Left cardiac atrium (tissue), 4 donors: ENCODE measurements at regions not wholly inside any gene's neighbourhood (a gene's known extent, or its start where the extent isn't known, plus 50 kb on each side); places are given as distances from the start of the nearest gene placed in this dataset.
"Not testable (repeated sequence)": the region's sequence is repeated elsewhere in the genome, so short reads cannot be mapped to it uniquely, and the experiment has no call there.

Source experiments
- ATAC-seq, 2 donors: fragments of 200-7000 bp; cut with Tn5 transposase; one replicate each; pipeline ENCODE4 v1.9.1; 2020; ENCODE audit warnings: mild to moderate bottlenecking in 2 of 2, moderate library complexity in 2 of 2
- DNase-seq: peaks from one replicate; pipeline ENCODE4 v3.0.0-alpha.2; 2020
- intact Hi-C, 2 donors: fragments of 100-400 bp; cut with DNase I; formaldehyde crosslinking; loops; one replicate each; pipeline versions ENCODE4 v1.14.1 to v1.15.1; 2022 to 2023
- donor health status: DM: no; HTN: yes; CAD: no.
- donor health status: DM: no; HTN: yes; CAD: no; lungs with severe emphysema.
- donor health status: DM: yes; HTN: yes; CAD: no.
- donor health status: Dilated cardiomyopathy.

- no peak for ATAC-seq
- intact Hi-C loops = no loop called here
- DNase-seq = no peak
Observed at GRCh38 chr2:185240796-185241195, 497.8 kb upstream of the FSIP2 start.

- no peak for DNase-seq
Observed at GRCh38 chr2:185241556-185241955, 497.0 kb upstream of the FSIP2 start.

GRCh38 chr2:185242462-185242861, 496.1 kb upstream of the FSIP2 start:
- no peak for ATAC-seq
- intact Hi-C loops = no loop called here
- DNase-seq = no peak

More at GRCh38 chr2:185241556-185241955, 497.0 kb upstream of the FSIP2 start:
- no peak for ATAC-seq
- intact Hi-C loops = no loop called here

GRCh38 chr2:185245216-185245615, 493.4 kb upstream of the FSIP2 start:
- intact Hi-C loops = no loop called here
- ATAC-seq (no peak), DNase-seq (no peak)

GRCh38 chr2:185245806-185246205, 492.8 kb upstream of the FSIP2 start:
- DNase-seq (no peak), ATAC-seq (no peak)
- intact Hi-C loops = no loop called here

- DNase-seq (no peak), ATAC-seq (no peak)
- intact Hi-C loops = no loop called here
Observed at GRCh38 chr2:185246717-185247116, 491.9 kb upstream of the FSIP2 start.

GRCh38 chr2:185255566-185255965, 483.0 kb upstream of the FSIP2 start:
- intact Hi-C loops = no loop called here
- DNase-seq (no peak), ATAC-seq (no peak)

- ATAC-seq = no peak
- DNase-seq = no peak
- intact Hi-C loops = no loop called here
Observed at GRCh38 chr2:185265747-185266146, 472.9 kb upstream of the FSIP2 start.

- ATAC-seq = no peak
- intact Hi-C loops = no loop called here
- DNase-seq = no peak
Observed at GRCh38 chr2:185268651-185269050, 470.0 kb upstream of the FSIP2 start.

- DNase-seq (no peak), ATAC-seq (no peak)
- intact Hi-C loops = no loop called here
Observed at GRCh38 chr2:185274718-185275484, 463.7 kb upstream of the FSIP2 start.

- intact Hi-C loops, DNase-seq, ATAC-seq: not testable (repeated sequence)
Observed at GRCh38 chr2:185275979-185276378, 462.6 kb upstream of the FSIP2 start.

GRCh38 chr2:185278761-185279160, 459.8 kb upstream of the FSIP2 start:
- intact Hi-C loops = no loop called here
- DNase-seq (no peak), ATAC-seq (no peak)

- DNase-seq (no peak), ATAC-seq (no peak)
- intact Hi-C loops = no loop called here
Observed at GRCh38 chr2:185279999-185280398, 458.6 kb upstream of the FSIP2 start.

GRCh38 chr2:185284696-185285095, 453.9 kb upstream of the FSIP2 start:
- intact Hi-C loops = no loop called here
- ATAC-seq (no peak), DNase-seq (no peak)

GRCh38 chr2:185290012-185290411, 448.6 kb upstream of the FSIP2 start:
- ATAC-seq, intact Hi-C loops, DNase-seq: not testable (repeated sequence)

- peak; percentile 27 for DNase-seq
- intact Hi-C loops = no loop called here
- peak in 1 of 2 donors; percentile 44 for ATAC-seq
Observed at GRCh38 chr2:185291035-185291647, 447.5 kb upstream of the FSIP2 start.

GRCh38 chr2:185299867-185300266, 438.7 kb upstream of the FSIP2 start:
- ATAC-seq (no peak), DNase-seq (no peak)
- intact Hi-C loops = no loop called here

GRCh38 chr2:185306119-185306518, 432.5 kb upstream of the FSIP2 start:
- no peak for ATAC-seq
- DNase-seq = no peak
- intact Hi-C loops = no loop called here

- no peak for ATAC-seq
- no peak for DNase-seq
- intact Hi-C loops = no loop called here
Observed at GRCh38 chr2:185316383-185316782, 422.2 kb upstream of the FSIP2 start.

- DNase-seq (no peak), ATAC-seq (no peak)
- intact Hi-C loops = no loop called here
Observed at GRCh38 chr2:185318271-185318724, 420.3 kb upstream of the FSIP2 start.

- intact Hi-C loops = no loop called here
- DNase-seq = no peak
- no peak for ATAC-seq
Observed at GRCh38 chr2:185335879-185336278, 402.7 kb upstream of the FSIP2 start.
